Hematopoietic multipotent progenitor cell treated with erythropoietin and hydrocortisone succinate and interleukin-3 and kit ligand, for 8 days (in vitro differentiated cells): ENCODE measurements at regions not wholly inside any gene's neighbourhood (a gene's known extent, or its start where the extent isn't known, plus 50 kb on each side); places are given as distances from the start of the nearest gene placed in this dataset.

ENCODE experiments used
- DNase-seq: peaks from one replicate; pipeline ENCODE4 v3.0.0-alpha.2; 2015

DNA sequence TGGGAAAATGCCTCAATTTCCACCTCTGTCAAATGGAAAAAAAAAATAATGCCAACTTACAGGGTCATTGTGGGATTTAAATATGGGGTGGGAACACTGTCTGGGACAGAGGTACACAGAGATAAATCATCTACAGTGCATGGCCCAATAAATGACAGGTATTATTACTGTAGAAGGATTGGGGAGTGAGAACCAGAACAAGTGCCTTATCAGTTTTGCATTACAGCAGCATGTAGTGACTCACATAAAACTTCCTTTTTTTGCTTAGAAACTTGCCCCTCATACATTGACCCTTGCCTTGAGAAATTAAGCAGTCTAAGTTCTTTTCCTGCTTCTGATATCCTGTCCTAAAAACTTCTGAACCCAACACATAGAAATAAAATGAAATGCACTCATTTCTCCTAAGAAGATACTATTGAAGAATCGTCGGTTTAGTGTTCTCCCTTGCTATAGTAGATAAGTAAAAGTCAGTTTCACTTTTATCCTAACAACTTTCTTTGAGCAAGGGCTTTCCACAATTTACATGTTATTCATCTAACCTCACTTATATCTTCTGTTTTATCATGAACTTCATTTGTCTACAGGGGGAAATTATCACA lies 121.0 kb upstream of the HAAO start:
- DNase-seq: peak; percentile 85

DNA sequence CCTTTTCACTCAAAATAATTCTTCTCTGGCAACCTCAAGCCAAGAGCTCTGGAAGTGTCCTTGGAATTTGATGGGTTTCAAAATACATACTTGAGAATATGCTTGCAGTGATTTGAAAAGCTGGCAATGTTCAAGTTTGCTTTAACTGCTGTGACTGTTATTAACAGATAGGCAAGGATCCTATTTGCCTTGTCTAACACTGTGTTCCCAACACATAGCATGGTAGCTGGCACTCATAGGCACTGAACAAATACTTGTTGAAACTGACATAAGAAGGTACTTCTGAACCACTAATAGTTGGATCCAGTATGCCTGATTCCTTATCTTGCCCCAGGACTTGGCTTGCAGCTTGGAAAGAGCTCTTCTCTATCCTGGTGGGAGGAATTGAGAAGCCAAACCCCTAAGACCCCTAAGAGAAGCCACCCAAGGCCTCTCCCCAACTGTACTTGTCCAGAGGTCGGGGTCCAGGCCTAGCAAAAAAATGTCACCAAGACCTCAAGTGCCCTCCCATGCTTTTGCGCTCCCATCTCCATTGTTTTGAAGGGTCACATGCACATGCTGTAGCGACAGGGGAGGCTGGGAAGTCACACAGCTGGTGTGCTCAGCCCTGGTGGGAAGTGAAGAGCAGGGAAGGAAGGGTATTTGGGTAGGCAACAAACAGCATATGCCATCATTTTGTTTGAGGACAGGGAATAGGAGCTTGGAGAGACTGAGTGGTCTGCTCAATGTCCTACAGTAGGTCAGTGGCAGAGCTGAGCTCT lies 118.4 kb upstream of the HAAO start:
- DNase-seq: no peak

DNA sequence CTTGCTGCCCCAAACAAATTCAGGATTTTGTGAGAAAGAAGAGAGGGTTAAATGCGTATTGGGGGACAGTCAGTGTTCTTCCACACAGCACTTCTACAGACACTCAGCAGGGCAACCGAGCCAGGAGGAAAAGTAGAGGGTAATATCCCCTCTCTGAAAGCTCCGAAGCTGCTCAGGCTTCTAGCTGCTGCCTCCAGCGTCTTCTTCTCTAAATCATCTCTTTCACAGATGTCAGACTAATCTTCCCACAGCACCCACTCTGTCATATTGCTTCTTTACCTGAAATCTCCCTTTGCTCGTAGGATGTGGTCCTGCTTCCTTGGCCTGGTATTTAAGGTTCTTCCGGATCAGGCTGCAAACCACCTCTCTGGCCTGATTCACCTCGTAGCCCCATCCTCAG lies 117.6 kb upstream of the HAAO start:
- DNase-seq: no peak

DNA sequence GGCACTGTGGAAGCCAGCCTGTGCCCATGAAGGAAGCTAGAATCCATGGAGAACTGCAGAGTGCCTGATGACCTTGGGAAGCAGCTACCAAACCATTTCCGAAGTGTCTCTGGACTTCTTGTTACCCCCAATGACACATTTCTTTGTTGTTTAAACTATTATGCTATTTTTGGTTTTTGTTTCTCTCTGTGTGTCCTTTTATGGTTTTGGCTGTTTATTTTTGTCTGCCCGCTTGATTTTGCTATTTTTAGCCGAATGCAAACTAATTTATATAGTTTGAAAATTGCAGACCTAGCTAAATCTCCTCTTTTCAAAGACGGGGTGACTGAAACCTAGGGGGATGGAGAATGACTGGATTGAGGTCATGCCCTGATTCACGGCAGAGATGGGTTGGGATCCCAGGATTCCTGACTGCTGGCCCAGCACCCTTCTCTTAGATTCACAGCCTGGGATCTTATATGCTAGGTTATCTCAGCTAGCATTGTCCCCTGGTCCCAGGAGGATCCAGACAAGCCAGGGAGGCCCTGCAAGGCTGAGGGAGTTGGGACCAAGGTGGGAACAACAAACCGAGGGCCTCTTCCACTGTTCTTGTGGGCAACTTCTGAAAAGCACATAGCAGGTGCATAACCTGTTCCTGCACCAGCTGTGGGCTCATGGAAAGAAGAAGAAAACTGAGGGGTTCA lies 116.3 kb upstream of the HAAO start:
- no peak for DNase-seq

DNA sequence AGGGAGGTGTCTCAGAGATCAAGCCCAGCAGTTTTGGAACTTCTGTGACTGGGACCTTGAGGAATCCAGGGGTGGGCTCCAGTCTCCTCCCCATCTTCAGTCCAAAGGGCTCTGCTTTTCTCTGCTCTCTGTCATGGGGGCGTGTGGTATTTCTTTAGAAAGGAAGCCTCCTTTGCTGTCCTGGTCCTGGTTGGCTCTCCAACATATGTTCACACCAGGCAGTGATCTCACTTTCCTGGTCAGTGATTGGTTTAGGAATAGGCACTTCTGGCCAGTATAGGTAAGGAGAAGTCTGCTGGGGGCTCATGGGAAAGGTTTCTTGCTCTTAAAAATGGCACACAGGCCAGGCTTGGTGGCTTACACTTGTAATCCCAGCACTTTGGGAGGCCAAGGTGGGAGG lies 115.5 kb upstream of the HAAO start:
- no peak for DNase-seq

DNA sequence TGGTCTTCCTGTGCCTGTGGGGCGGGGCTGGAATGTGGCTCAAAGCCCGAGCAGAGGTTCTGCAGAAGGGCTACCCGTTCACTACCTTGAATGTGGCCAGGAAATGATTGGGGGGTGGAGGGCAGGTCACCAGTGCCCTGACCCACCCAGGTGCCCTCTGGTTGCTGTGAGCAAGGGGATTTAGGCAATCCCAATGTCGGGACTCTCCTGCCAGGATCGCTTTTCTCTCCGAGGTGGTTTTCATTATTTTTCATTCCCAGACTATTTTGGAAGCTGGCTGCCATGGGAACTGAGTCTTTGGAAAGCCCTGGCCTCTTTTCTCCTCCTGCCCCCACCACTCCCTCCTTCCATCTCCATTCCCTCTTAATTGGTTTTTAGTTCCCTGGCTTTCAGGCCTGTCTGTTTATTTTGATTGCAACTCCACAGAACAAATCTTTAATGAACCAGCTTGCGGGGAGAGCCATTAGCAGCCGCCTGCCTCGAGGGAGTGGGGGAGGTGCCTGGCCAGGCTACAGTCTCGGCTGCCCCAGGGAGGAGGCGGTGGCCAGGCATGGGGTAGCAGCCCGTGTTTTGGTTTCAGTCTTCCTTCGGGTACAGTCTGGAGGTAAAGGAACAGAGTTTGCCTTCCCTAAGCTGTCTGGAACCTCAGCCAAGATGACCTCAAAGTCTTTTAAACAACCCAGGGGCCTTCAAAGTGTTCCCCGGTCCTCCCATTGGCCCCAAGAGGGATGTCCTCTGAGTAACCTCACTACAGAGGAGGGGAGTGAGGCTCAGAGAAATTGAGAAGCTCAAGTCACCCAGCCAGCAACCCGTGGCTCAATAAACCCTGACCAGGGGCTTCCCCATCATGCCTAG lies 114.4 kb upstream of the HAAO start:
- peak; percentile 30 for DNase-seq

DNA sequence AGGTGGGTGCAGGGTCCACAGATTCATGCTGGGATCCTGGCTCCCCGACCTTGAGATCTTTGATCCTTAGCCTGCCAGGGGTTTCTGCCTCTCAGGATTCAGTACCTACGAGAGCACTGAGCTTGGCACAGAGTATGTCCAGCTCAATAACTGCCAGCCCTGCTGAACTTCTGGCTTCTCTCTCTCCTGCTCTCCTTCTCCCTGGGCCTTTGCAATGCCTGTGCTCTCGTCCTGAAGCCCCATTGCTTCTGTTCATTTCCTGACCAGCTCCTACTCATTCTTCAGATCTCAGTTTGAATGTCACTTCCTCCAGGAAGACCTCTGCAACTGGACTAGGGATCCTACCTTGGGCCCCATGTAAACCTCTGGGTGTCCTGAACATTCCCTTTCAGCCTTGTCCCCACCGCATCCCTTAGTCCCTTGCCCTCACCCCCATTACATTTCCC lies 113.8 kb upstream of the HAAO start:
- DNase-seq: no peak

DNA sequence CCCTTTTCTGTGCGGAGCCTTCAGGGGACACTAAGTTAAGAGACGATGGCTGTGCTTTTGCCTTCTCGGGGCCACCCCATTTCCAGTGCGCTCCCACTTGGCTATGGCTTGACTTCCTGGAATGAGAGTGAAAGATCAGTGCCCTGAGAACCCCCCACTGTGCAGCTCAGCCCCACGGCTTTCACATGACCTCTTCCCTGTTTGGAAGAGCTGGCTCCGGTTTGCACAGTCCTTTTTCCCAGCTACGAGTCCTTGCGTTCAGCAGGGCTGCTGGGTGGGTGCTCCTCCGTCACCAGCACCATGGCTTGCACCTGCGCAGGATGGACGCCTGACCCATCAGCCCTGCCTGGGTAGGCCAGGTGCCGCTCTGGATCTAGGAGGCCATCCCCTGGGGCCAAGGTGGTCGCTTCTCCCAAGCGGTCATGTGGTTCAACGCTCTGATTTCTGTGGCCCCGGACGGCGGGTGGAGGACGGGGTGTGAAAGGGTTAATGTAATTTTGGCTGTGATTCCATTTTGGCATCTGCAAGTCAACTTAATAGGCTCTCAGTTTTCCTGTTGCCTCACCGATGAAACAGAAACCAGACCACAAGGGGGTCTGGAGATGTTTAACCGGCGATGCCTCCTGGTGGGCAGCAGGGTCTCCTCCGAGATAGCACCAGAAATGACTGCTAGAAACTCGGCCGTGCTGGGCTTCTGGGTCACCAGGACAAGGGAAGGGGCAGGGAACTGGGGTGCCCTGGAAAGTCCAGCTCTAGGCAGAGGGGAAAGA lies 113.1 kb upstream of the HAAO start:
- DNase-seq: no peak

DNA sequence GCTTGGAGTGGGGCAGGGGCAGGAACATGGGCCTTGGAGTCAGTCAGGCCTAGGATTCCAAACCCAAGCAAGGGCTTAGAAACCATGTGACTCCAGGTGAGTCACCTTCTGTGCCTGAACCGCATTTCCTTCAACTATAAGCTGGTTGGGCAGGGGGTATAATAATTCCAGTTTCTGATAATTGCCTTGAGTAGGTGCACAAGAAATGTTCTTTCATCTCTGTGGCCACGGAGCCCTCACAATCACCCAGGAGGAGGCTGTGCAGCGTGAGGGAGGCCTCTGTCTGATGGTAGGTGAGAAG lies 112.1 kb upstream of the HAAO start:
- no peak for DNase-seq

DNA sequence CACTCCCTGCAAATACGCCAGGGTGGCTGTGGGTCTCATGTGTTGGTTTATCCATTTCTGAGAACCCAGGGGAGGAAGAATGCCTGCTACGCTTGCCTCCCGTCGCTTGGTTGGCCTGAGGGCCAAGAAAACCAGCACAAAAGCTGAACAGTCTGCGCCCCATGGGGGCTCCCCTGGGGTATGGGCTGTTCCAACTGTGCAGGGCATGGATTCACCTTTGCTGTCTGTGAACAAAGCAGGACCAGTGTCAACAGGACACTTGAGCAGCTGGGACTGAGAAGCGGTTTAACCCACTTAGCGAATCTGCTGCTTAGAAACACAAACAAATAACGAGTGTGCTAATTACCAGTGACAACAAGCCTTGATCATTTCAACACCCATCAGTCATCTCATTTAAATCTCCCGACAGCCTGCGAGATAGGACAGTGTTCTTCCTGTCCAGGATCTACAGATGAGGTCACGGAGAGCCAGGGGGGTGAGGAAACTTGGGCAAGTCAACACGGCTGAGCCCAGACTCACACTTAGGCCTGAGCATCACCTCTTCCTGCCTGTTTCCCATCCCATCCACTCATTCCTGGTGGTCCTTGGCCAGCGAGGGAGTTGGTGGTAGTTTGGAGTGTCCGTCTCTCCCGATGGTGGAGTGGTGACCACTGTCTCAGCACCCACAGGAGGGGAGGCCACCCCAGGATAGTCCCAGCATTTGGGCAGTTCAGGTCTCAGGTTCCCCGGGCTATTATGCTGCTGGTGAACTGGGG lies 111.6 kb upstream of the HAAO start:
- DNase-seq: no peak

DNA sequence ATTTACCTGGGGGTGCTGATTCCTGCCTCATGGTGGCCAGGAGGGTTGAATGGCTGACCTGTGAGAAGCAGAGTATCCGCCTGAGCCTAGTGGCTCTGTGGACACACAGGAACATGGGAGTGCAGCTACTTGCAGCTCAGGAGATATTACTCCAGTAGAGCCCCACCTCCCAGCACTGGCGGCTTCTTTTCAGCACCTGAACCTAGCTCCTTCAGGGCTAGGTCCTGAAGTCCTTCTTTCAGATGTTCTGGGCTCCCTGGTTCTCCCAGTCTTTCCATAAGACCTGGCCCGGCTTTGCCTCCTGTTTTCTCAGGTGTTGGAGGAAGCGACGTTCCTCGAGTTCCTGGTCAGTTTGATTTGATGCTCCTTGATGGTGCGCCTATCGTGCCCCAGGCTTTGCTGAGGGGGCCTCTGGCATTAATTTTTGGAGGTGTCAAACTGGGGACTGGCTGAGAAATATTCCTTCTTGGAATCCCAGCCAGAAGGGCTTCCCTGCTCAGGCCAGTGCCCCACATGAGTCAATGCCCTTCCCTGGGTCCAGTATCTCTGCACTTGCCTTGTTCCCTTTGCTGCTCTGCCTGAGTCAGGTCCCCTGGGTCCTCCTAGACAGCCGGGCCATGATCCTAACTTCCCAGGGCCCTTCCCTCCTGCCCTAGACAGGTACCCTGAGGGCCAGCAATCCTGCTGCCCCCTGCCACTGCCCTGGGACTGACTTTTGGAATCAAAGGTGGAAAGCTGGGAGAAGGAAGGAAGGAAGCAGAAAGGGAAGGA lies 110.7 kb upstream of the HAAO start:
- no peak for DNase-seq

DNA sequence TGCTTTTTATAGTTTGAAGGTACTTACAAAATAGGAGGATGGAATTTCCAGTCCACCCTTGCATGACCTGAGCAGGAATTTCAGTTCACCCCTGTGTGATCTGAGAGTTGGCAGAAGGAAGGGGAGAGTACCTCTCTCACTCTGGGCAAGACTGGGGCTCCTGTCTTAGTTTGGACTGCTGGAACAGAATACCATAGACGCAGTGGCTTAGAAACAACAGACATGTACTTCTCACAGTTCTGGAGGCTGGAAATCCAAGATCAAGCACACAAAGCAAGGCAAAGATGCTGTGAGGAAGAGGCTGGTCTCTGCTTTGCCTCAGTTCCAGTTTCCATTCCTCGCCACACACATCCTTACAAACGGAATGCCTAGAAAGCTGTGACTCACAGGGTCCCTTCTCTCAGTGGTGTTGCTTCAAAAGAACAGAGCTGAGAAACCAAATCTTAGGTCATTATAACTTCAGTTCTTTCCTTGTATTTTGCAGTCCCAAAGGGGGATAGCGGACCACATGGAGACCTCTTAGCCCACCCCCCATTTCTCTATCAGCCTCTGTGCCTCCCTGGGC lies 108.8 kb upstream of the HAAO start:
- no peak for DNase-seq

DNA sequence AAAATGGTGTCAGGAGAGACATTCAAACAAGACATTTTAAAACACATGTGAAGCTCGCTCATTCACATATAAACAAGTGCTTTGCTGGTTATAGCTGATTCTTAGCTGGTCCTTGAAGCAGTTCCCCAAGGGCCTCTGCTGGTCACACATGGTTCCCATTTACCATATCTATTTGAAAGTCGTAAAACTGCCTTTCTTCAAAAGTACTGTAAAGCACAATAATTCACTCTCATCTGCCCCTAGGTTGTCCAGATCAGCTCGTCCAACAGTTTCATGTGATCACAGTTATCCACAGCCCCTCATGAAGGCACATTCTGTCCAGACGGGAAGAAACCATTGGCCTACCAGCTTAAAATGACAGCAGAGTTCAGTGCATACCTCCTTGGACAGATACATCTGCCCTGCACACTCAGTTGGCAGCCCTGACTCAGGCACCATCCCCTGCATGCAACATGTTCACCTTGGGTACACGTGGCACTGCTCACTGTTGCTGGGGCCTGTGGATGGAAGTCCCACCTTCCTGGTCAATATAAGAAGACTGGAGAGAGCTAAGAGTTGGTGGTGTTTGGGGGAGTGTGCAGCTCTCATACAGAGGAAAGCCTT lies 108.0 kb upstream of the HAAO start:
- no peak for DNase-seq

DNA sequence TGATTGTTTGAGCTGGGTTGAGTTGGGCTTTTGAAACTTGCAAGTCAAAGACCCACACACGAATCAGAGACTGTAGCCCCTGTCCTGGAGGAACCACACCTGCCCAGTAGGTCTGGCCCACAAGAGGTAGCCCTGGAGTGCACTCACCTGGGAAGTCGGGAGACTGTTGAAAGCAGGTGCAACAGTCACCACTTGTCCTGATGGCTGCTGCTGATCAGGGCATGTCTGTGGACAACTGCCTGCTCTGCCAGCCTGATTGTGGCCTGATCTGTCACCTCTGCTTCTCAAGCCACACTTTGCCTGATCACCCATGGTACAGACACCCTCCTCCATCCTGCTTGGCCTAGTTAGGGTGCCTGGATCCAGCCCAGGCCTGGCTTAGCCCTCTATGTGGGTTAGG lies 105.0 kb upstream of the HAAO start:
- DNase-seq: no peak

DNA sequence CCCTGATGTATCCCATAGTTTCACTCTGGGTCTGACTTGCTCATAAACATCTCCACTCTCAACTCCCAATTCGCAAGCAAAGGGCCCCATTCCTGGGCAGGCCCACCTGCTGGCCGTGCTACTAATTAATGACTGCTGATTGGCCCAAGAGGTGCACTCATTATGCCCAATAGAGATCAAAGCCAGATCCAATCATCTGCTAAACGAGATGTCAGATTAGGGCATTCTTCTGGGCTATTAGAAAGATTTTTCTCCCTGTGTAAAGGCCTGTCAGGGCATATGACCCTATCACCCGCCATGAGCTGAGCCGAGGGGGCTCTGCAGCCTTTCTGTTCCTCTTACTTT lies 103.4 kb upstream of the HAAO start:
- no peak for DNase-seq

DNA sequence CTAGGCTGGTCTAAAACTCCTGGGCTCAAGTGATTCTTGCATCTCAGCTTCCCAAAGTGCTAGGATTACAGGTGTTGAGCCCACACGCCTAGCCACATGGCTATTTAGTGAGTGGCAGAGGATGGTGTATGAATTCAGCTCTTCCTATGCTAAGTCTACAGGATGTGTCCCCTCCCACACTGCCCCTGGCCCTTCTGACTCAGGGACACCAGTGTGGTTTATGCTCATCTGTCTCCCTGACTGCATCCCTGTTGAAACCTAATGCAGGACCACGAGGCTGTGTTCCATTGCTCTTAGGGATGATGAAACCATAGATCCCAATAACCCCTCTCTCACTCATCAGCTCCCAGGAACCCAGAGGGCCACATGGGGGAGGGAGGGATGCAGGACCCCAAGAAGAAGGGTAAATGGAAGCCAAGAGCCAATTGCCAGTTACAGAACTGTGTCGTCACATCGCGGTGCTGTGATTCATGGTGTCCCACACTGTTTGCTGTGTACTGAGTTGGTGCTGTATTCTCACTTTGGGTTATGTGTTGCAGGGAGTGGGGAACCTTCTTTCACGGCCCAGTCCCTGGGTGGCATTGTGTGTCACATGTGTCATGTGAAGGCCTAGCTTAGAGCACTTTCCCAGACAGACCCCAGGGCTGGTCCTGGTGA lies 102.9 kb upstream of the HAAO start:
- DNase-seq: no peak

DNA sequence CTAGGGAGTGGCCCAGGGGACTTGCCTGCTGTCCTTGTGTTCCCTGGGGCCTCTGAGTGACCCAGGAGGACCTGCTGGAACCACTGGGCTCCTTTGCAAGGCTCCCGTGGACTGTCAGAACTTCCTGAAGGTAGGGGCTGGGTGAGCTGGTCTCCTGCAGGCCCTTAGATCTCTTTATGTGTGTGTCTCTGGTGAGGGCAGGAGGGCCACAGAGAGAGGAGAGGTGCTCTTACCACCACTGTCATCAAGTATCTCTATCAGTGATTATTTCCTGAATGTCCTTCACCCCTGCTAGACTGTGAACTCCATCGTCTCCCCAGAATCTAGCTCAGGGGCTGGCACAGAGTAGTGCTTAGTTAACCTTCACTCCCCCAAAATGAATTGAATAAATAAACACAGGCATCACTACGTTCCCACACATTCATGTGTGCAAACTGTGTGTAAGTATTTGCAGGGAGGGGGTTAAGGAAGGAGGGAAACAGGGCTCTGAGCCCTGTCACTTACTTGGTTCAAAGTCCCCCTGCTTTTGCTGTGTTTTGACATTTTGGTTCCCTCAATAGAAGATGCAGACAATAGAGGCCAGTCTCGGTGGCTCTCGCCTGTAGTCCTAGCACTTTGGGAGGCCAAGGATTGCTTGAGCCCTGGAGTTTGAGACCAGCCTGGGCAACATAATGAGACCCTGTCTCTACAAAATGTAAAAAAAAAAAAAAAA lies 100.8 kb upstream of the HAAO start:
- no peak for DNase-seq

DNA sequence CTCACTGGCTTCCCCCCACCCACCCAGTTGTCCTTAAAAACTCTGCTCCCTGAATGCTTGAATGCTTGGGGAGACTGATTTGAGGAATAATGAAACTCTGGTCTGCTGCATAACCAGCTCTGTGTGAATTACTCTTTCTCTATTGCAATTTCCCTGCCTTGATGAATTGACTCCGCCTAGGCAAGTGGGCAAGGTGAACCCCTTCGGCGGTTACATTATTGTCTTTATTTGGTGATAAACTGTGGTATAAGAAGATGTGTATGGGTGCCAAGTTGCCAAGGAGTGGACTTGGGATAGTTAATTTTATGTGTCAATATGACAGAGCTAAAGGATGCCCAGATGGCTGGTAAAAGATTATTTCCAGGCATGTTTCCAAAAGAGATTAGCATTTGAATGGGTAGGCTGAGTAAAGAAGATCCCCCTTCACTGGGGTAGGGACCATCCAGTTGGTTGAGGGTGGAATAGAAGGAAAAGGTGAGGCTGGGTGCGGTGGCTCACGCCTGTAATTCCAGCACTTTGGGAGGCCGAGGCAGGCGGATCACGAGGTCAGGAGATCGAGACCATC lies 98.5 kb upstream of the HAAO start:
- peak; percentile 58 for DNase-seq
